ENCODE measurements at regions not wholly inside any gene's neighbourhood (a gene's known extent, or its start where the extent isn't known, plus 50 kb on each side); places are given as distances from the start of the nearest gene placed in this dataset.
"Not testable (repeated sequence)": the region's sequence is repeated elsewhere in the genome, so short reads cannot be mapped to it uniquely, and the experiment has no call there.

DNA sequence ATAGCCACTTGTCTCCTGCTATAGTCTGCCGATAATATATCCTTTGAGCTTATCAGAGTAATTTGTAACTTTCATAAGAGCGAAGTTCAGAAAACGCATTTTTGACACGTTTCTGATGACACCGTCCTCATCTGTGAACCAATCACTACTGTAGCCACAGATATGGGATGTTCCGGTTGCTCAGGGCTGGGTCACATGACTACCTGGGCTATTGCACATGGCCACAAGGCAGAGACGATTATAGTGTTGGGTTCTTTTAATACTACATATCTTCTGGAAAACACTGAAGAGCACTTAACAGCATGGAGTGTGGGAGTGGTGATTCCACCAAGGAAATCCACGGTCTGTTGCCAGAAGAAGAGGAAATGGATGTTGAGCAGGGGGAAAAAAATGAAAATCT, 115.0 kb upstream of the ADRA1B start:
- DNase-seq = no peak
- intact Hi-C loops (cut with DNase I; ENCODE audit: low total_unique reads) = no loop called here

DNA sequence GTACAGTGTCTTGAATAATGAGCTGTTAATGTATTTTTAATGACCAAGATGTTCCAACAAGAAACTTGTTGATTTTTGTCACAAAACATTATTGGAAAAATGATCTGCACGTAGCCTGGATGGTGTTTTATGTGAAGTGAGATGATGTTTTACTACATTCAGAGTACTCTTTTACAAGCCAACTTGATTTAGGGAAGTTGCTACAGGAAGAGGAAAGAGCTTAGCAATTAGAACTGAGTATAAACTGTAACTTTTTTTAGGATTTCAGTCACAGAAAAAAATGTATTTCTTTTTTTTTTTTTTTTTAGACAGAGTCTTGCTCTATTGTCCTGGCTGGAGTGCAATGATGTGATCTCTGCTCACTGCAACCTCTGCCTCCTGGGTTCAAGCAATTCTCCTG, 113.6 kb upstream of the ADRA1B start:
- Histone ChIP-seq H3K4me3 (no peak overlapping the region), H3K27ac (no peak overlapping the region), H3K4me1 (no peaks in the 10 kb centered on the region), H3K36me3 (no peaks in the 10 kb centered on the region), H3K9me3 (no peaks in the 10 kb centered on the region), H3K27me3 (no peaks in the 10 kb centered on the region)
- no peak for DNase-seq
- intact Hi-C loops (cut with DNase I; ENCODE audit: low total_unique reads) = no loop called here
- TF ChIP-seq, protein P1, sequence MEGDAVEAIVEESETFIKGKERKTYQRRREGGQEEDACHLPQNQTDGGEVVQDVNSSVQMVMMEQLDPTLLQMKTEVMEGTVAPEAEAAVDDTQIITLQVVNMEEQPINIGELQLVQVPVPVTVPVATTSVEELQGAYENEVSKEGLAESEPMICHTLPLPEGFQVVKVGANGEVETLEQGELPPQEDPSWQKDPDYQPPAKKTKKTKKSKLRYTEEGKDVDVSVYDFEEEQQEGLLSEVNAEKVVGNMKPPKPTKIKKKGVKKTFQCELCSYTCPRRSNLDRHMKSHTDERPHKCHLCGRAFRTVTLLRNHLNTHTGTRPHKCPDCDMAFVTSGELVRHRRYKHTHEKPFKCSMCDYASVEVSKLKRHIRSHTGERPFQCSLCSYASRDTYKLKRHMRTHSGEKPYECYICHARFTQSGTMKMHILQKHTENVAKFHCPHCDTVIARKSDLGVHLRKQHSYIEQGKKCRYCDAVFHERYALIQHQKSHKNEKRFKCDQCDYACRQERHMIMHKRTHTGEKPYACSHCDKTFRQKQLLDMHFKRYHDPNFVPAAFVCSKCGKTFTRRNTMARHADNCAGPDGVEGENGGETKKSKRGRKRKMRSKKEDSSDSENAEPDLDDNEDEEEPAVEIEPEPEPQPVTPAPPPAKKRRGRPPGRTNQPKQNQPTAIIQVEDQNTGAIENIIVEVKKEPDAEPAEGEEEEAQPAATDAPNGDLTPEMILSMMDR (IDR thresholded peaks at IDR 0.05) = no peak

More for the DNA sequence above, 115.0 kb upstream of the ADRA1B start:
- TF ChIP-seq, protein P1 (IDR thresholded peaks at IDR 0.05) = no peak
- H3K27ac ChIP-seq = no peak overlapping the region
- H3K27me3 ChIP-seq = no peaks in the 10 kb centered on the region
- no peaks in the 10 kb centered on the region for H3K4me1 ChIP-seq
- H3K36me3 ChIP-seq = no peaks in the 10 kb centered on the region
- no peaks in the 10 kb centered on the region for H3K9me3 ChIP-seq
- no peak overlapping the region for H3K4me3 ChIP-seq

DNA sequence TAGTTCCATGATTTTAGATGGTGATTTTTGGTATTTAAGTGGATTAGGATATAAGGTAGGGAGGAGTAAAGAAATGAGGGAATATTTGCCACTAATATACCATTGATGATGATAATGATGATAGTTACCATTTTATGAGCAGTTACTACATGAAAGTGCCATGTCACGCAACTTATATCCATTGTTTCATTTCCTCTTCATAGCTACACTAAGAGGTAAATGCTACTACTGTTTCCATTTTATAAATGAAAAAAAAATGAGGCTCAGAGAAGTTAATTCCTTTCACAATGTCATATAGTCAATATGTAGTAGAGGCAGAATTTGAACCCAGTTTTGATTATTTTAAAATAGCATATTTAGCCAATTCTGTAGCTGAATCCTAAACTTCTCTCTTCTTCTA, 112.2 kb upstream of the ADRA1B start:
- no peaks in the 10 kb centered on the region for H3K36me3 ChIP-seq
- no peak overlapping the region for H3K4me3 ChIP-seq
- DNase-seq = no peak
- TF ChIP-seq, protein P1 (IDR thresholded peaks at IDR 0.05) = no peak
- H3K4me1 ChIP-seq = no peaks in the 10 kb centered on the region
- no peak overlapping the region for H3K27ac ChIP-seq
- intact Hi-C loops (cut with DNase I; ENCODE audit: low total_unique reads) = no loop called here
- no peaks in the 10 kb centered on the region for H3K9me3 ChIP-seq
- H3K27me3 ChIP-seq = no peaks in the 10 kb centered on the region

DNA sequence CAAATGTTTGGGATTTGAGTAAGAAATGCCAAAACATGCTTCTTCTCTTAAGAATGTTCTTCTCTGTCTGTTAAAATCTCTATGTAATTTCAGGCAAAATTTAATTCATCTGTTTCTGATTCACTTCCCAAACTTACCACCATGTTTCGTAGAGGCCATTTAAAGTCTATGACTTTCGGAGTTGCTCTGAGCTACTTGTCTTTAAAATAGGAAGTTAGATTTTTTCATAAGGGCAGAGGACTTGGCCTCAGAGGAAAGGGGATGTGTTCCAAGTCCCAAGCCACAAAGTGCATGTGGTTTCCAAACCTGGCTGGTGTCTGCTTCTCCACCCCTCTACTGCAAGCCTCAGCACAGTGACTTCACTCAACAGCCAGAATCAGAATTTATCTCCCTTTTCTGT, 111.3 kb upstream of the ADRA1B start:
- peak overlapping the region in 1 of 2 donors; percentile 23 for H3K27ac ChIP-seq
- TF ChIP-seq, protein P1 (IDR thresholded peaks at IDR 0.05) = no peak
- H3K9me3 ChIP-seq = no peaks in the 10 kb centered on the region
- no peak overlapping the region for H3K4me3 ChIP-seq
- intact Hi-C loops (cut with DNase I; ENCODE audit: low total_unique reads) = no loop called here
- no peaks in the 10 kb centered on the region for H3K27me3 ChIP-seq
- no peaks in the 10 kb centered on the region for H3K36me3 ChIP-seq
- no peaks in the 10 kb centered on the region for H3K4me1 ChIP-seq
- peak; percentile 70 to 72 for DNase-seq

DNA sequence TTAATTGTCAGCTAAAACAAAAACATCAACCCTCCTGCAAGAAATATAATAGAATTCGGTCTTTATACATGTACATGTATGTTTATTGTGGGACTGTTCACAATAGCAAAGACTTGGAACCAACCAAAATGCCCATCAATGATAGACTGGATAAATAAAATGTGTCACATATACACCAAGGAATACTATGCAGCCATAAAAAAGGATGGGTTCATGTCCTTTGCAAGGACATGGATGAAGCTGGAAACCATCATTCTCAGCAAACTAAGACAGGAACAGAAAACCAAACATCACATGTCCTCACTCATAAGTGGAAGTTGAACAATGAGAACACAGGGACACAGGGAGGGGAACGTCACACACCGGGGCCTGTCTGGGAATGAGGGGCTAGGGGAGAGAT, 109.1 kb upstream of the ADRA1B start:
- H3K36me3 ChIP-seq; H3K27ac ChIP-seq; H3K9me3 ChIP-seq; H3K27me3 ChIP-seq; DNase-seq; intact Hi-C loops (cut with DNase I; ENCODE audit: low total_unique reads); H3K4me3 ChIP-seq; H3K4me1 ChIP-seq: not testable (repeated sequence)

DNA sequence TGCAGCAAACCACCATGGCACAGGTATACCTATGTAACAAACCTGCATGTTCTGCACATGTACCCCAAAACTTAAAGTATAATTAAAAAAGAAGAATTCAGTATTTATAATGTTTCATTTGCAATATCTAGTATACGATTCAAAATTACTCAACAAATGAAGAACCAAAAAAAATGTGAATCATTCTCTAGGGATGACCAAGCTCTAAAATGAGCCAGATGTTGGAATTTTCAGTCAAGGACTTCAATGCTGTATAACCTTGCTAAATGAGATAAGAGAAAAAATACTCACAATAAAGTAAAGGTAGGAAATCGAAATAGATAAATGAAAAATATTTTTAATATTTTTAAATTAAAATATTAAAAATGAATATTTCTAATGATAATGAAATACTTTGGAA, 108.7 kb upstream of the ADRA1B start:
- DNase-seq = no peak
- TF ChIP-seq, protein P1 (IDR thresholded peaks at IDR 0.05) = no peak
- no peaks in the 10 kb centered on the region for H3K9me3 ChIP-seq
- no peak overlapping the region for H3K27ac ChIP-seq
- intact Hi-C loops (cut with DNase I; ENCODE audit: low total_unique reads) = no loop called here
- no peaks in the 10 kb centered on the region for H3K36me3 ChIP-seq
- no peaks in the 10 kb centered on the region for H3K4me1 ChIP-seq
- no peaks in the 10 kb centered on the region for H3K27me3 ChIP-seq
- H3K4me3 ChIP-seq = no peak overlapping the region
